ENCODE measurements at regions not wholly inside any gene's neighbourhood (a gene's known extent, or its start where the extent isn't known, plus 50 kb on each side); places are given as distances from the start of the nearest gene placed in this dataset.

- in situ Hi-C loops (cut with MboI; ENCODE audit: low sequenced_read_pairs), result no loop called here
- H4K91ac ChIP-seq (ENCODE audit: insufficient read depth, low read depth, low read length), result no peak overlapping the region
- no TSS peak for BruUV-seq (replicated peaks)
- H3K56ac ChIP-seq (ENCODE audit: extremely low read depth, insufficient read depth, low read length), result no peak overlapping the region
- no peak overlapping the region for H3K18ac ChIP-seq (ENCODE audit: low read depth, low read length)
- H3K9me3 ChIP-seq (ENCODE audit: control insufficient read depth, insufficient read depth, low read length), result no peaks in the 10 kb centered on the region
- H4K20me1 ChIP-seq (ENCODE audit: insufficient read depth, low read length), result no peaks in the 10 kb centered on the region
- no peak overlapping the region for H2BK120ac ChIP-seq (ENCODE audit: low read depth, low read length)
- H3K9ac ChIP-seq (ENCODE audit: low read depth, low read length), result no peak overlapping the region
- H4K5ac ChIP-seq (ENCODE audit: low read depth, low read length), result no peak overlapping the region
- POLR2A ChIA-PET (ENCODE audit: unreplicated experiment), result no interaction called here
- dilution Hi-C loops (cut with HindIII; ENCODE audit: low sequenced_read_pairs, unreplicated experiment), result no loop called here
- H3K27ac ChIP-seq (ENCODE audit: insufficient read depth, low read length), result no peak overlapping the region
- no peak overlapping the region for H2AK5ac ChIP-seq (ENCODE audit: low read depth, low read length)
- H2AK9ac ChIP-seq (replicated peaks; ENCODE audit: low read depth, low read length, poor library complexity), result no peak overlapping the region
- no peak overlapping the region for H2BK20ac ChIP-seq (ENCODE audit: low read depth, low read length)
- 0 out of 2 replicates have a peak, but pooled peaks cover 5% of the 10 kb centered on the region for H3K9me1 ChIP-seq (ENCODE audit: insufficient read depth, low read length)
- no peak overlapping the region for H3K4ac ChIP-seq (ENCODE audit: low read depth, low read length)
- TF ChIP-seq CEBPB (IDR thresholded peaks at IDR 0.05; ENCODE audit: low read depth, low read length), result no peak
- TF ChIP-seq RFX5 (IDR thresholded peaks at IDR 0.05; ENCODE audit: low read depth, low read length), result no peak
- TF ChIP-seq NFE2L2 (IDR thresholded peaks at IDR 0.05; ENCODE audit: low read depth, low read length), result no peak
- no peak for TF ChIP-seq ELK1 (IDR thresholded peaks at IDR 0.05; ENCODE audit: borderline replicate concordance, low read depth, low read length)
- TF ChIP-seq RCOR1 (IDR thresholded peaks at IDR 0.05; ENCODE audit: insufficient replicate concordance, low read length), result no peak
- TF ChIP-seq USF2 (IDR thresholded peaks at IDR 0.05; ENCODE audit: low read depth, low read length), result no peak
- TF ChIP-seq SMC3 (IDR thresholded peaks at IDR 0.05; ENCODE audit: low read depth, low read length), result no peak
- TF ChIP-seq MAFK (IDR thresholded peaks at IDR 0.05; ENCODE audit: low read depth, low read length), result no peak
- no peak for TF ChIP-seq BHLHE40 (IDR thresholded peaks at IDR 0.05; ENCODE audit: low read depth, low read length)
- TF ChIP-seq CTCF (conservative IDR thresholded peaks at IDR 0.05; ENCODE audit: low read depth, low read length), result no peak
- TF ChIP-seq RAD21 (IDR thresholded peaks at IDR 0.05; ENCODE audit: low read length), result no peak
- TF ChIP-seq FOS (IDR thresholded peaks at IDR 0.05; ENCODE audit: low read depth, low read length), result no peak
- TF ChIP-seq MAZ (IDR thresholded peaks at IDR 0.05; ENCODE audit: borderline replicate concordance, low read depth, low read length), result no peak
- TF ChIP-seq MXI1 (IDR thresholded peaks at IDR 0.05; ENCODE audit: borderline replicate concordance, low read depth, low read length), result no peak
- no peak for TF ChIP-seq CHD1 (IDR thresholded peaks at IDR 0.05; ENCODE audit: low read depth, low read length)
- TF ChIP-seq POLR2A (IDR thresholded peaks at IDR 0.05; ENCODE audit: low read depth, low read length), result no peak
- H3K4me2 ChIP-seq (ENCODE audit: low read depth, low read length), result no peak overlapping the region
- no peak for ATAC-seq (ENCODE audit: low read depth)
- WGBS, 2 experiments (ENCODE audit: extremely low coverage in 2 of 2, insufficient read length in 1 of 2), result no CpG with 5 or more reads among the region's 8 CpGs
- no peak overlapping the region for H2AFZ ChIP-seq (replicated peaks; ENCODE audit: low read length, poor library complexity)
- no peak overlapping the region for H2BK5ac ChIP-seq (ENCODE audit: low read depth, low read length, poor library complexity, severe bottlenecking)
- no peak overlapping the region for H4K8ac ChIP-seq (ENCODE audit: low read depth in 2 of 2, low read length in 2 of 2)
- CTCF ChIA-PET, result no interaction called here
- intact Hi-C loops (cut with micrococcal nuclease), result no loop called here
- no peak overlapping the region for H2BK15ac ChIP-seq (ENCODE audit: low read depth, low read length)
- H3K23ac ChIP-seq (ENCODE audit: low read depth, low read length), result no peak overlapping the region
- H3K27me3 ChIP-seq (ENCODE audit: control insufficient read depth, insufficient read depth, low read length), result no peaks in the 10 kb centered on the region
- no peaks in the 10 kb centered on the region for H3K36me3 ChIP-seq (ENCODE audit: control insufficient read depth, insufficient read depth, low read length)
- DNase-seq, result no peak
- H3K79me1 ChIP-seq (ENCODE audit: low read depth in 1 of 2, low read length in 2 of 2), result no peaks in the 10 kb centered on the region
- H3K4me1 ChIP-seq (ENCODE audit: control insufficient read depth, insufficient read depth, low read length), result peaks cover 4% of the 10 kb centered on the region; the same call in 1 of the 2 replicates
- no peak overlapping the region for H3K14ac ChIP-seq (replicated peaks; ENCODE audit: low read depth, low read length)
- H3K4me3 ChIP-seq (ENCODE audit: insufficient read depth, low read depth, low read length), result no peak overlapping the region
These were observed 97.2 kb upstream of the RIPOR2 start for GRCh38 chr6:25032934-25033333.

Data from IMR-90 (cell line).